PFSK-1 (cell line): ENCODE measurements at regions not wholly inside any gene's neighbourhood (a gene's known extent, or its start where the extent isn't known, plus 50 kb on each side); places are given as distances from the start of the nearest gene placed in this dataset.

Experiments
- FOXP2 ChIP-seq: optimal IDR thresholded peaks from 2 replicates; pipeline ENCODE3; 2011; ENCODE audit warnings: borderline replicate concordance, control low read depth, inconsistent platforms; ENCODE audit not compliant: insufficient read depth; ENCODE audit errors: extremely low read length, extremely low read depth
- POLR2AphosphoS5 ChIP-seq: IDR thresholded peaks from 2 replicates; pipeline ENCODE4 v1.6.1; 2012; ENCODE audit warnings: low read depth, mild to moderate bottlenecking, control low read depth, low read length, moderate library complexity
- SIN3A ChIP-seq: IDR thresholded peaks from 2 replicates; pipeline ENCODE4 v1.6.1; 2012; ENCODE audit warnings: mild to moderate bottlenecking, low read length, moderate library complexity, borderline replicate concordance; ENCODE audit not compliant: insufficient read depth
- TAF1 ChIP-seq: IDR thresholded peaks from 2 replicates; pipeline ENCODE4 v1.6.1; 2012; ENCODE audit warnings: low read length, control low read depth, borderline replicate concordance; ENCODE audit not compliant: insufficient read depth
- TF ChIP-seq, protein P1 (sequence below), 2 experiments: IDR thresholded peaks; 2 replicates each; pipeline versions ENCODE4 v1.6.1 to v1.8.0; 2011 to 2012; ENCODE audit warnings: low read depth in 2 of 2, low read length in 2 of 2, control low read depth in 1 of 2, inconsistent platforms in 1 of 2, mild to moderate bottlenecking in 1 of 2, moderate library complexity in 1 of 2; ENCODE audit not compliant: insufficient read depth in 1 of 2

DNA sequence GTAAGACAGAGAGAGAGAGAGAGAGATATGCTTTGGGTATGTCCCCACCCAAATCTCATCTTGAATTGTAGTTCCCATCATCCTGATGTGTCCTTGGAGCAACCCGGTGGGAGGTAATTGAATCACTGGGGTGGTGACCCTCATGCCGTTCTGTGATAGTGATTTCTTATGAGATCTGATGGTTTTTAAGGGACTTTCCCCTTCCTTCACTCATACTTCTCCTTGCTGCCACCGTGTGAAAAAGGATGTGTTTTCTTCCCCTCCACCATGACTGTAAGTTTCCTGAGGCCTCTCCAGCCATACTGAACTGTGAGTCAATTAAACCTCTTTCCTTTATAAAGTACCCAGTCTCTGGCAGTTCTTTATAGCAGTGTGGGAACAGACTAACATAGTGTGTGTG, 60.3 kb downstream of the EOMES start:
- TF ChIP-seq SIN3A (no peak), TAF1 (no peak), POLR2AphosphoS5 (no peak), FOXP2 (no peak)
- TF ChIP-seq, protein P1, sequence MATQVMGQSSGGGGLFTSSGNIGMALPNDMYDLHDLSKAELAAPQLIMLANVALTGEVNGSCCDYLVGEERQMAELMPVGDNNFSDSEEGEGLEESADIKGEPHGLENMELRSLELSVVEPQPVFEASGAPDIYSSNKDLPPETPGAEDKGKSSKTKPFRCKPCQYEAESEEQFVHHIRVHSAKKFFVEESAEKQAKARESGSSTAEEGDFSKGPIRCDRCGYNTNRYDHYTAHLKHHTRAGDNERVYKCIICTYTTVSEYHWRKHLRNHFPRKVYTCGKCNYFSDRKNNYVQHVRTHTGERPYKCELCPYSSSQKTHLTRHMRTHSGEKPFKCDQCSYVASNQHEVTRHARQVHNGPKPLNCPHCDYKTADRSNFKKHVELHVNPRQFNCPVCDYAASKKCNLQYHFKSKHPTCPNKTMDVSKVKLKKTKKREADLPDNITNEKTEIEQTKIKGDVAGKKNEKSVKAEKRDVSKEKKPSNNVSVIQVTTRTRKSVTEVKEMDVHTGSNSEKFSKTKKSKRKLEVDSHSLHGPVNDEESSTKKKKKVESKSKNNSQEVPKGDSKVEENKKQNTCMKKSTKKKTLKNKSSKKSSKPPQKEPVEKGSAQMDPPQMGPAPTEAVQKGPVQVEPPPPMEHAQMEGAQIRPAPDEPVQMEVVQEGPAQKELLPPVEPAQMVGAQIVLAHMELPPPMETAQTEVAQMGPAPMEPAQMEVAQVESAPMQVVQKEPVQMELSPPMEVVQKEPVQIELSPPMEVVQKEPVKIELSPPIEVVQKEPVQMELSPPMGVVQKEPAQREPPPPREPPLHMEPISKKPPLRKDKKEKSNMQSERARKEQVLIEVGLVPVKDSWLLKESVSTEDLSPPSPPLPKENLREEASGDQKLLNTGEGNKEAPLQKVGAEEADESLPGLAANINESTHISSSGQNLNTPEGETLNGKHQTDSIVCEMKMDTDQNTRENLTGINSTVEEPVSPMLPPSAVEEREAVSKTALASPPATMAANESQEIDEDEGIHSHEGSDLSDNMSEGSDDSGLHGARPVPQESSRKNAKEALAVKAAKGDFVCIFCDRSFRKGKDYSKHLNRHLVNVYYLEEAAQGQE (IDR thresholded peaks at IDR 0.05; ENCODE audit: insufficient read depth in 1 of 2, low read depth in 2 of 2, low read length in 2 of 2) = no peak
